T-cell (primary cell): ENCODE measurements at regions not wholly inside any gene's neighbourhood (a gene's known extent, or its start where the extent isn't known, plus 50 kb on each side); places are given as distances from the start of the nearest gene placed in this dataset.
"Not testable (repeated sequence)": the region's sequence is repeated elsewhere in the genome, so short reads cannot be mapped to it uniquely, and the experiment has no call there.

ENCODE experiments used
- ATAC-seq, 4 experiments: fragments of 200-7000 bp in 3 of 4; fragments of 150-1000 bp in 1 of 4; cut with Tn5 transposase; replicated peaks in 1 of 4; 1 replicate in 3 of 4; 2 replicates in 1 of 4; pipeline ENCODE4 v1.10.0; 2021; ENCODE audit warnings: moderate library complexity in 3 of 4, mild to moderate bottlenecking in 2 of 4, moderate number of reproducible peaks in 1 of 4
- CTCF ChIA-PET, 2 donors: fragments of 300-600 bp; sonication (Branson Sonifier 250); formaldehyde crosslinking; loops; one replicate each; lab custom pipeline; 2022; ENCODE audit warnings: antibody characterized with exemption in 2 of 2; lab: Charles Lee
- POLR2A ChIA-PET, 2 donors: fragments of 300-600 bp; sonication (Branson Sonifier 250); formaldehyde crosslinking; loops; one replicate each; lab custom pipeline; 2022; ENCODE audit warnings: antibody characterized with exemption in 2 of 2; lab: Charles Lee
- DNase-seq, 35 experiments: peaks; one replicate each; pipeline versions ENCODE4 v3.0.0 to v3.0.0-alpha.2; 2013 to 2023
- H3K27ac ChIP-seq: one replicate; pipeline ENCODE4 v1.5.1; 2013; ENCODE audit warnings: low read length
- H3K27me3 ChIP-seq, 2 experiments: replicated peaks in 1 of 2; 1 replicate in 1 of 2; 2 replicates in 1 of 2; pipeline versions ENCODE4 v1.6.1 to v1.7.0; 2013; ENCODE audit warnings: low read length in 1 of 2, mixed read lengths in 1 of 2; ENCODE audit not compliant: control insufficient read depth in 2 of 2, insufficient read depth in 2 of 2; ENCODE audit errors: extremely low read depth in 1 of 2
- H3K36me3 ChIP-seq, 2 donors: 1 replicate in 1 of 2; 2 replicates in 1 of 2; pipeline versions ENCODE4 v1.6.1 to v1.7.0; 2013; ENCODE audit warnings: low read length in 1 of 2; ENCODE audit not compliant: control insufficient read depth in 2 of 2, insufficient read depth in 1 of 2; ENCODE audit errors: extremely low read depth in 1 of 2
- H3K4me1 ChIP-seq, 2 experiments: 1 replicate in 1 of 2; 2 replicates in 1 of 2; pipeline versions ENCODE4 v1.6.1 to v1.7.0; 2013; ENCODE audit warnings: low read length in 2 of 2, mixed read lengths in 1 of 2; ENCODE audit not compliant: insufficient read depth in 2 of 2, control insufficient read depth in 1 of 2; ENCODE audit errors: extremely low read depth in 1 of 2
- H3K4me3 ChIP-seq, 2 donors: 1 replicate in 1 of 2; 2 replicates in 1 of 2; pipeline versions ENCODE4 v1.5.1 to v1.7.0; 2013; ENCODE audit warnings: mild to moderate bottlenecking in 2 of 2, low read length in 1 of 2, moderate library complexity in 1 of 2; ENCODE audit not compliant: control insufficient read depth in 1 of 2; ENCODE audit errors: extremely low read depth in 1 of 2
- H3K9me3 ChIP-seq: 2 replicates; pipeline ENCODE4 v1.7.0; 2013
- H3K27ac Mint-ChIP-seq, 2 donors: one replicate each; pipeline ENCODE4 v1.8.0; 2020 to 2021; ENCODE audit warnings: mild to moderate bottlenecking in 2 of 2, mixed read lengths in 2 of 2
- H3K27me3 Mint-ChIP-seq, 2 donors: one replicate each; pipeline ENCODE4 v1.8.0; 2021 to 2022; ENCODE audit warnings: mixed read lengths in 2 of 2
- H3K36me3 Mint-ChIP-seq: one replicate; pipeline ENCODE4 v1.8.0; 2021; ENCODE audit warnings: mixed read lengths
- H3K4me1 Mint-ChIP-seq, 3 donors: one replicate each; pipeline ENCODE4 v1.8.0; 2020 to 2022; ENCODE audit warnings: mixed read lengths in 3 of 3, mild to moderate bottlenecking in 1 of 3
- H3K4me3 Mint-ChIP-seq, 3 donors: one replicate each; pipeline ENCODE4 v1.8.0; 2020 to 2022; ENCODE audit warnings: mild to moderate bottlenecking in 3 of 3, mixed read lengths in 3 of 3, moderate library complexity in 3 of 3
- H3K9me3 Mint-ChIP-seq, 3 donors: one replicate each; pipeline ENCODE4 v1.8.0; 2020 to 2022; ENCODE audit warnings: mixed read lengths in 3 of 3
- WGBS: methylation state at CpG from one replicate; pipeline ENCODE4 v1.1.5; 2013; ENCODE audit warnings: missing lambda C conversion rate; ENCODE audit not compliant: insufficient coverage; 5-methylcytosine and 5-hydroxymethylcytosine counted together

GRCh38 chr15:38119865-38120264 lies 132.8 kb upstream of the SPRED1 start:
- H3K4me1 Mint-ChIP-seq, H3K27ac ChIP-seq, H3K9me3 ChIP-seq, H3K36me3 ChIP-seq, H3K4me3 Mint-ChIP-seq, H3K36me3 Mint-ChIP-seq, H3K4me1 ChIP-seq, CTCF ChIA-PET, POLR2A ChIA-PET, DNase-seq, H3K27ac Mint-ChIP-seq, H3K27me3 ChIP-seq, H3K4me3 ChIP-seq, ATAC-seq, H3K27me3 Mint-ChIP-seq: not testable (repeated sequence)
- H3K9me3 Mint-ChIP-seq: peaks cover 6 to 20% (median 9%) of the 10 kb centered on the region in 3 donors
- 85% methylated on average over 3 of the region's 3 CpGs for WGBS

- WGBS: 83% methylated on average over 1 of the region's 1 CpG
- H3K27me3 ChIP-seq: peaks cover 0 to 2% of the 10 kb centered on the region in 2 experiments
- DNase-seq: no peak
- H3K27ac ChIP-seq: no peak overlapping the region
- H3K9me3 ChIP-seq: no peaks in the 10 kb centered on the region
- ChIA-PET POLR2A (no interaction called here), CTCF (no interaction called here)
- Mint-ChIP-seq H3K4me3 (no peak overlapping the region), H3K36me3 (no peaks in the 10 kb centered on the region), H3K9me3 (peaks cover 4 to 7% (median 7%) of the 10 kb centered on the region in 3 donors), H3K27ac (no peak overlapping the region), H3K27me3 (peaks cover 10 to 11% of the 10 kb centered on the region in 2 donors), H3K4me1 (peaks cover 0 to 6% (median 3%) of the 10 kb centered on the region in 3 donors)
- no peak overlapping the region for H3K4me3 ChIP-seq
- ATAC-seq: no peak
- no peaks in the 10 kb centered on the region for H3K36me3 ChIP-seq
- no peaks in the 10 kb centered on the region for H3K4me1 ChIP-seq
Observed at GRCh38 chr15:38127306-38127771, 125.3 kb upstream of the SPRED1 start.

- H3K36me3 Mint-ChIP-seq: no peaks in the 10 kb centered on the region
- WGBS: no CpG with 5 or more reads among the region's 3 CpGs
- CTCF ChIA-PET: no interaction called here
Observed at GRCh38 chr15:38128341-38128781, 124.3 kb upstream of the SPRED1 start.

GRCh38 chr15:38128921-38129320 lies 123.7 kb upstream of the SPRED1 start:
- ATAC-seq (no peak), DNase-seq (no peak)
- Mint-ChIP-seq H3K27me3 (peaks cover 10 to 11% of the 10 kb centered on the region in 2 donors), H3K36me3 (no peaks in the 10 kb centered on the region), H3K4me1 (peaks cover 0 to 6% (median 3%) of the 10 kb centered on the region in 3 donors), H3K27ac (no peak overlapping the region), H3K9me3 (no peaks in the 10 kb centered on the region), H3K4me3 (no peak overlapping the region)
- Histone ChIP-seq H3K36me3 (no peaks in the 10 kb centered on the region), H3K27me3 (peaks cover 0 to 2% of the 10 kb centered on the region in 2 experiments), H3K9me3 (no peaks in the 10 kb centered on the region), H3K27ac (no peak overlapping the region), H3K4me1 (no peaks in the 10 kb centered on the region), H3K4me3 (no peak overlapping the region)
- WGBS: no CpG with 5 or more reads among the region's 2 CpGs
- ChIA-PET CTCF (no interaction called here), POLR2A (no interaction called here)

More at GRCh38 chr15:38128341-38128781, 124.3 kb upstream of the SPRED1 start:
- Mint-ChIP-seq H3K4me1 (peaks cover 0 to 6% (median 3%) of the 10 kb centered on the region in 3 donors), H3K27me3 (peaks cover 10 to 11% of the 10 kb centered on the region in 2 donors), H3K27ac (no peak overlapping the region), H3K4me3 (no peak overlapping the region), H3K9me3 (no peaks in the 10 kb centered on the region)
- no peak for ATAC-seq
- POLR2A ChIA-PET: no interaction called here
- Histone ChIP-seq H3K27ac (no peak overlapping the region), H3K27me3 (peaks cover 0 to 2% of the 10 kb centered on the region in 2 experiments), H3K4me3 (no peak overlapping the region), H3K36me3 (no peaks in the 10 kb centered on the region), H3K9me3 (no peaks in the 10 kb centered on the region), H3K4me1 (no peaks in the 10 kb centered on the region)
- DNase-seq: no peak

- no peak overlapping the region for H3K27ac Mint-ChIP-seq
- H3K4me1 Mint-ChIP-seq: peaks cover 0 to 6% (median 3%) of the 10 kb centered on the region in 3 donors
- peaks cover 0 to 4% (median 0%) of the 10 kb centered on the region in 3 donors for H3K9me3 Mint-ChIP-seq
- WGBS: 0% methylated on average over 2 of the region's 12 CpGs
- H3K27me3 ChIP-seq: peaks cover 0 to 2% of the 10 kb centered on the region in 2 experiments
- H3K36me3 ChIP-seq: no peaks in the 10 kb centered on the region
- H3K27ac ChIP-seq: no peak overlapping the region
- H3K4me3 ChIP-seq: no peak overlapping the region
- ChIA-PET POLR2A (interaction anchor here in 1 of 2 donors (0.6 kb wide), 1 partner anchor 179 kb away, joined by 3 read pairs; no protein-coding TSS in a partner anchor), CTCF (no interaction called here)
- DNase-seq: no peak
- no peaks in the 10 kb centered on the region for H3K36me3 Mint-ChIP-seq
- no peak for ATAC-seq
- peaks cover 10 to 11% of the 10 kb centered on the region in 2 donors for H3K27me3 Mint-ChIP-seq
- H3K9me3 ChIP-seq: no peaks in the 10 kb centered on the region
- no peaks in the 10 kb centered on the region for H3K4me1 ChIP-seq
- H3K4me3 Mint-ChIP-seq: no peak overlapping the region
Observed at GRCh38 chr15:38129531-38130204, 123.0 kb upstream of the SPRED1 start.

- DNase-seq (no peak), ATAC-seq (no peak)
- POLR2A ChIA-PET: interaction anchor here in 1 of 2 donors (0.6 kb wide), 1 partner anchor 179 kb away, joined by 3 read pairs; no protein-coding TSS in a partner anchor
- CTCF ChIA-PET: no interaction called here
- H3K9me3 Mint-ChIP-seq: peaks cover 0 to 7% (median 0%) of the 10 kb centered on the region in 3 donors
- no peaks in the 10 kb centered on the region for H3K36me3 ChIP-seq
- no peak overlapping the region for H3K4me3 ChIP-seq
- H3K4me3 Mint-ChIP-seq: no peak overlapping the region
- no peaks in the 10 kb centered on the region for H3K9me3 ChIP-seq
- 93% methylated on average over 7 of the region's 8 CpGs for WGBS
- peaks cover 0 to 2% of the 10 kb centered on the region in 2 experiments for H3K27me3 ChIP-seq
- peaks cover 10 to 11% of the 10 kb centered on the region in 2 donors for H3K27me3 Mint-ChIP-seq
- H3K27ac Mint-ChIP-seq: no peak overlapping the region
- H3K36me3 Mint-ChIP-seq: no peaks in the 10 kb centered on the region
- H3K27ac ChIP-seq: no peak overlapping the region
- H3K4me1 ChIP-seq: no peaks in the 10 kb centered on the region
- H3K4me1 Mint-ChIP-seq: peaks cover 0 to 6% (median 3%) of the 10 kb centered on the region in 3 donors
Observed at GRCh38 chr15:38130205-38130567, 122.5 kb upstream of the SPRED1 start.
